ENCODE measurements at regions not wholly inside any gene's neighbourhood (a gene's known extent, or its start where the extent isn't known, plus 50 kb on each side); places are given as distances from the start of the nearest gene placed in this dataset.

DNA sequence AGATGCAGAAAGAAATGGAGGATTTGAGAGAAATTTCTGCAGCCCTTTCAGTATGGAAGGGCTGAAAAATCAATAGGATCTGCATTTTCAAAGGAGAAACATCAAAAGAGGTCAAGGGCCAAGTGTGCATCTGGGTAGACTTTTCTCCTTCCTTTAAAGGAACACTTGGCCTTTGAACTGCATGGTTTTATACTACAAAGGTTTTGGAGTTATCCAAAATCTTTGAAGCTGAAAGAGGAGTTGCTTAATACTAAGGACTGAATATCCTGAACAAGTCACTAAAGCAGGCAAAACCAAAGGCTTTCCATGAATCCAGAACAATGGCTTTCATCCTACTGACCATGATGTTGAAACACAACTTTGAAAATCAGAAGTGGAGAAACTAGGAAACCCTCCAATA is 553.7 kb upstream of the LMCD1 start:
- ATAC-seq (ENCODE audit: poor library complexity) = no peak
- H3K27me3 ChIP-seq (ENCODE audit: control insufficient read depth in 1 of 2, insufficient read depth in 2 of 2, low read length in 2 of 2) = no peaks in the 10 kb centered on the region
- Mint-ChIP-seq H3K36me3 (ENCODE audit: low read depth) (no peaks in the 10 kb centered on the region), H3K4me1 (ENCODE audit: low read depth) (no peaks in the 10 kb centered on the region), H3K27ac (no peak overlapping the region), H3K4me3 (no peak overlapping the region), H3K27me3 (no peaks in the 10 kb centered on the region), H3K9me3 (no peaks in the 10 kb centered on the region)
- DNase-seq = no peak
- no peaks in the 10 kb centered on the region for H3K36me3 ChIP-seq (ENCODE audit: insufficient read depth, low read length)
- no peak overlapping the region for H3K27ac ChIP-seq (ENCODE audit: low read depth in 1 of 2, low read length in 2 of 2)
- intact Hi-C loops (cut with DNase I, micrococcal nuclease) = no loop called here
- POLR2A ChIA-PET = no interaction called here
- CTCF ChIA-PET = no interaction called here
- no peaks in the 10 kb centered on the region for H3K4me1 ChIP-seq (ENCODE audit: insufficient read depth, low read length)
- H3K4me3 ChIP-seq (ENCODE audit: low read length) = no peak overlapping the region
- TF ChIP-seq, protein P1, sequence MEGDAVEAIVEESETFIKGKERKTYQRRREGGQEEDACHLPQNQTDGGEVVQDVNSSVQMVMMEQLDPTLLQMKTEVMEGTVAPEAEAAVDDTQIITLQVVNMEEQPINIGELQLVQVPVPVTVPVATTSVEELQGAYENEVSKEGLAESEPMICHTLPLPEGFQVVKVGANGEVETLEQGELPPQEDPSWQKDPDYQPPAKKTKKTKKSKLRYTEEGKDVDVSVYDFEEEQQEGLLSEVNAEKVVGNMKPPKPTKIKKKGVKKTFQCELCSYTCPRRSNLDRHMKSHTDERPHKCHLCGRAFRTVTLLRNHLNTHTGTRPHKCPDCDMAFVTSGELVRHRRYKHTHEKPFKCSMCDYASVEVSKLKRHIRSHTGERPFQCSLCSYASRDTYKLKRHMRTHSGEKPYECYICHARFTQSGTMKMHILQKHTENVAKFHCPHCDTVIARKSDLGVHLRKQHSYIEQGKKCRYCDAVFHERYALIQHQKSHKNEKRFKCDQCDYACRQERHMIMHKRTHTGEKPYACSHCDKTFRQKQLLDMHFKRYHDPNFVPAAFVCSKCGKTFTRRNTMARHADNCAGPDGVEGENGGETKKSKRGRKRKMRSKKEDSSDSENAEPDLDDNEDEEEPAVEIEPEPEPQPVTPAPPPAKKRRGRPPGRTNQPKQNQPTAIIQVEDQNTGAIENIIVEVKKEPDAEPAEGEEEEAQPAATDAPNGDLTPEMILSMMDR (IDR thresholded peaks at IDR 0.05) = no peak
- no peaks in the 10 kb centered on the region for H3K9me3 ChIP-seq (ENCODE audit: control insufficient read depth in 1 of 2, insufficient read depth in 1 of 2, low read length in 2 of 2)

DNA sequence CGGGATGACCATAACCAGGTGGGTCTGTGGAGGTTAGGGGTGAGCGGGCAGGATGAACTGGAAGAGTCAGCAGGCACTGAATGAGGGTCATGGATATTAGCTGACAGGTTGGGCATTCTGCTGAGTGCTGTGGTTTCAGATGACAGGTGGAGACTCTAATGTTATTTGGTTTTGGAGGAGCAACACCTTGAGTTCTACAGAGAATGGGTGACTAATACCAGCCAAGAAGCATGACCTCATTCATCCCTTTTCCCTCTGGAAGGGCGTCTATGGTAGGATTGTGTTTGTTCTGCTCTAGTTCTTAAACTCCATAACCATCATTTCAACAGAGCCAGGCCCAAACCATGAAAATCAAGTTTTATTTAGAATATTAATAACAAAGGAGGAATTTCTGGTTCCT is 550.7 kb upstream of the LMCD1 start:
- no peaks in the 10 kb centered on the region for H3K4me1 ChIP-seq (ENCODE audit: insufficient read depth, low read length)
- no peaks in the 10 kb centered on the region for H3K4me1 Mint-ChIP-seq (ENCODE audit: low read depth)
- no peaks in the 10 kb centered on the region for H3K36me3 ChIP-seq (ENCODE audit: insufficient read depth, low read length)
- no peak overlapping the region for H3K4me3 Mint-ChIP-seq
- H3K27me3 Mint-ChIP-seq = no peaks in the 10 kb centered on the region
- no peak for DNase-seq
- no peak for ATAC-seq (ENCODE audit: poor library complexity)
- H3K27ac ChIP-seq (ENCODE audit: low read depth in 1 of 2, low read length in 2 of 2) = no peak overlapping the region
- TF ChIP-seq, protein P1 (IDR thresholded peaks at IDR 0.05) = no peak
- POLR2A ChIA-PET = no interaction called here
- H3K36me3 Mint-ChIP-seq (ENCODE audit: low read depth) = no peaks in the 10 kb centered on the region
- CTCF ChIA-PET = no interaction called here
- no peak overlapping the region for H3K27ac Mint-ChIP-seq
- H3K4me3 ChIP-seq (ENCODE audit: low read length) = no peak overlapping the region
- H3K27me3 ChIP-seq (ENCODE audit: control insufficient read depth in 1 of 2, insufficient read depth in 2 of 2, low read length in 2 of 2) = no peaks in the 10 kb centered on the region
- no peaks in the 10 kb centered on the region for H3K9me3 Mint-ChIP-seq
- H3K9me3 ChIP-seq (ENCODE audit: control insufficient read depth in 1 of 2, insufficient read depth in 1 of 2, low read length in 2 of 2) = no peaks in the 10 kb centered on the region
- intact Hi-C loops (cut with DNase I, micrococcal nuclease) = no loop called here

DNA sequence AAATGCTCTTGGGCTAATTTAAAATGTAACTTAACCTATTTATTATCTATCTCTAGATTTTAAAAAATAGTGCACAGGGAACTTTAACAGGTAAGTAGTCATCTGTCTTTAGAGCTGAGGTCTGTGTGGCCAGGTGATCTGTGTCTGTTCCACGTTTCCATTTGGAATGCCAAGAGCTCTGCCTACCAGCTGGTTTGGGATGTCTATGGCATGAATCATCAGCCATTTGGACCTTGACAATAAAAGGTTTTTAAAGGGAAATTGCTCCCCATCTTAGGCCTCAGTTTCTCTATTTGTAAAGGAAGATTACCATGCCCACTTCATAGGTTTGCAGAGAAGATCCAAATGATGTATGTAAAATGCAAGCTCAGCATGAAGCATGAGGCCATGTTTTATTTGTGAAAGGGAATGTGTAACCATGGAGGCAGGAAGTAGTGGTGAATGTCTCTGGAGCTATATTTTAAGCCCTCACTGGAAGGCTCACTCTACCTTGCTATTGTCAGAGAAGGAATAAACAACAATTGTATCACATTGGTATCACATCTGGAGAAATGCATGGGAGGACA is 548.1 kb upstream of the LMCD1 start:
- no peaks in the 10 kb centered on the region for H3K36me3 ChIP-seq (ENCODE audit: insufficient read depth, low read length)
- Mint-ChIP-seq H3K4me3 (no peak overlapping the region), H3K27ac (no peak overlapping the region), H3K4me1 (ENCODE audit: low read depth) (no peaks in the 10 kb centered on the region), H3K27me3 (no peaks in the 10 kb centered on the region), H3K9me3 (no peaks in the 10 kb centered on the region), H3K36me3 (ENCODE audit: low read depth) (no peaks in the 10 kb centered on the region)
- H3K4me1 ChIP-seq (ENCODE audit: insufficient read depth, low read length) = no peaks in the 10 kb centered on the region
- H3K27me3 ChIP-seq (ENCODE audit: control insufficient read depth in 1 of 2, insufficient read depth in 2 of 2, low read length in 2 of 2) = no peaks in the 10 kb centered on the region
- intact Hi-C loops (cut with DNase I, micrococcal nuclease) = no loop called here
- ATAC-seq (ENCODE audit: poor library complexity) (no peak), DNase-seq (no peak)
- no peak overlapping the region for H3K4me3 ChIP-seq (ENCODE audit: low read length)
- TF ChIP-seq, protein P1 (IDR thresholded peaks at IDR 0.05) = no peak
- H3K27ac ChIP-seq (ENCODE audit: low read depth in 1 of 2, low read length in 2 of 2) = no peak overlapping the region
- ChIA-PET CTCF (no interaction called here), POLR2A (no interaction called here)
- peaks cover 0 to under 1% of the 10 kb centered on the region in 2 experiments for H3K9me3 ChIP-seq (ENCODE audit: control insufficient read depth in 1 of 2, insufficient read depth in 1 of 2, low read length in 2 of 2)

Data from CD4-positive, alpha-beta T cell (primary cell).